ENCODE measurements at regions not wholly inside any gene's neighbourhood (a gene's known extent, or its start where the extent isn't known, plus 50 kb on each side); places are given as distances from the start of the nearest gene placed in this dataset.

- Histone ChIP-seq H3K4me1 (peaks cover 13% of the 10 kb centered on the region), H3K27ac (replicated peaks) (no peak overlapping the region), H3K27me3 (ENCODE audit: low read depth) (no peaks in the 10 kb centered on the region), H3K9me3 (replicated peaks) (no peaks in the 10 kb centered on the region), H3K4me3 (no peak overlapping the region), H3K36me3 (no peaks in the 10 kb centered on the region)
- TF ChIP-seq, protein P1, sequence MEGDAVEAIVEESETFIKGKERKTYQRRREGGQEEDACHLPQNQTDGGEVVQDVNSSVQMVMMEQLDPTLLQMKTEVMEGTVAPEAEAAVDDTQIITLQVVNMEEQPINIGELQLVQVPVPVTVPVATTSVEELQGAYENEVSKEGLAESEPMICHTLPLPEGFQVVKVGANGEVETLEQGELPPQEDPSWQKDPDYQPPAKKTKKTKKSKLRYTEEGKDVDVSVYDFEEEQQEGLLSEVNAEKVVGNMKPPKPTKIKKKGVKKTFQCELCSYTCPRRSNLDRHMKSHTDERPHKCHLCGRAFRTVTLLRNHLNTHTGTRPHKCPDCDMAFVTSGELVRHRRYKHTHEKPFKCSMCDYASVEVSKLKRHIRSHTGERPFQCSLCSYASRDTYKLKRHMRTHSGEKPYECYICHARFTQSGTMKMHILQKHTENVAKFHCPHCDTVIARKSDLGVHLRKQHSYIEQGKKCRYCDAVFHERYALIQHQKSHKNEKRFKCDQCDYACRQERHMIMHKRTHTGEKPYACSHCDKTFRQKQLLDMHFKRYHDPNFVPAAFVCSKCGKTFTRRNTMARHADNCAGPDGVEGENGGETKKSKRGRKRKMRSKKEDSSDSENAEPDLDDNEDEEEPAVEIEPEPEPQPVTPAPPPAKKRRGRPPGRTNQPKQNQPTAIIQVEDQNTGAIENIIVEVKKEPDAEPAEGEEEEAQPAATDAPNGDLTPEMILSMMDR (IDR thresholded peaks at IDR 0.05; ENCODE audit: borderline replicate concordance), result no peak
- intact Hi-C loops (cut with micrococcal nuclease), result no loop called here
- DNase-seq, result peak; percentile 12
Observed at GRCh38 chr17:77846531-77847085, 111.9 kb upstream of the TNRC6C start.

DNA sequence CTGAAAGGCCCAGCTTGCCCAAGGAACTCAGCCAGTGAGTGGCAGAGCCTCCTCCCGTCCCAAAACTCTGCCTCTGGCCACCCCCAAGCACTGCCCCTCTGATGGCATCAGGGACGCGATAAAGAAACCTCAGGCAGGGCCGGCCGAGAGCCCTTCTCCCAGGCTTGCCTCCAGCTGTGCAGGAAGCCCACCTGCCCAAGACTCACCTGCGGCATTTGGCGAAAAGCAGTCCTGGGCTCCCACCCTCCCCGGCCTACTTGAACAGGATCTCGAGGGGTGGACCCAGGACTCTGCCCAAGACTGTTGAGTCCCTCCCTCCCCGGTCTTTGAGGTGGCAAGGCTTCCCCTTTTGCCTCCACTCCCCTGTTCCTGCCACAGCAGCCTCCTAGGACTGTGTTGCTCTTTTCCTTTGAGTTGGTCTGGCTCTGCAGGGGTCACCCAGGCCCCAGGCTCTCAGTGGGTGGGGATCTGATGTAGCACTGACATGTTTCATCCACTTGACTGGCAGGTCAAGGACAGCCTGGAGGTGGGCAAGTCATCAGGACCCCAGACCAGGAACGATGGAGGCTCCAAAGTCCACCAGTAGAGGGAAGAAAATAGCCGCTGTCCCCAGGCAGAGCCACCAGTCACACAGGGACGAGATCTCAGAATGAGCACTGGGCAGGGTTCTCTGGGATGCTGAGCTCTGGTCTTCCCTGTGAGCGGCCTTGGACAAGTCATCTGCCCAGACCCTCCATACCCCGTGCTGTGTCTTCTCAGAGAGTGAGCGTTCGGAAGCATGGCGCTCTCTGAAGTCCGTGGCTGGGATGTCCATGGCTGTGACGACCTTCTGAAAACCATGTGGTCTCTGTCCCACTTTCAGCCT, 111.0 kb upstream of the TNRC6C start:
- H3K27me3 ChIP-seq (ENCODE audit: low read depth), result no peaks in the 10 kb centered on the region
- H3K36me3 ChIP-seq, result no peaks in the 10 kb centered on the region
- TF ChIP-seq, protein P1 (IDR thresholded peaks at IDR 0.05; ENCODE audit: borderline replicate concordance), result no peak
- H3K27ac ChIP-seq (replicated peaks), result no peak overlapping the region
- peak; percentile 8 for DNase-seq
- intact Hi-C loops (cut with micrococcal nuclease), result no loop called here
- H3K4me1 ChIP-seq, result peaks cover 5% of the 10 kb centered on the region
- H3K4me3 ChIP-seq, result no peak overlapping the region
- no peaks in the 10 kb centered on the region for H3K9me3 ChIP-seq (replicated peaks)

DNA sequence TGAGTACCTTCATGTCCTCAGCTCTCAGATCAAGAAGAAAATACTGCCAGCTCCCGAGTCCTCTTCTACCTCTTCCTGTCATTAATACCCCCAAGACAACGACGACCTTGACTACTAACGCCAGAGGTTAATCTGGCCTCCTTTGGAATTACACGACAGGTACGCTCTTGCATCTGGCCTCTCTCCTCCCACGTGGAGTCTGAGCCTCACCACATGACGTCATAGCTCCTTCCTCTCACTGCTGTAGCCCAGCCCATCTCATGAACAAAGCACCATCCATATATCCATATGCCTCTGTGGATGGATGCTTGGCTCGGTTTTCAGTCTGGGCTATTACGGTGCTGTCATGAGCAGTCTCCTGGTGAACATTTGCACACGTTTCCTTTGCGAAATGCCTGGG, 110.2 kb upstream of the TNRC6C start:
- H3K4me1 ChIP-seq, result no peaks in the 10 kb centered on the region
- DNase-seq, result peak; percentile 4
- H3K9me3 ChIP-seq (replicated peaks), result no peaks in the 10 kb centered on the region
- intact Hi-C loops (cut with micrococcal nuclease), result no loop called here
- H3K4me3 ChIP-seq, result no peak overlapping the region
- H3K27ac ChIP-seq (replicated peaks), result no peak overlapping the region
- no peaks in the 10 kb centered on the region for H3K36me3 ChIP-seq
- no peaks in the 10 kb centered on the region for H3K27me3 ChIP-seq (ENCODE audit: low read depth)
- TF ChIP-seq, protein P1 (IDR thresholded peaks at IDR 0.05; ENCODE audit: borderline replicate concordance), result no peak

GRCh38 chr17:77849239-77849638, 109.3 kb upstream of the TNRC6C start:
- intact Hi-C loops (cut with micrococcal nuclease), result no loop called here
- H3K4me3 ChIP-seq, result no peak overlapping the region
- DNase-seq, result no peak
- TF ChIP-seq, protein P1 (IDR thresholded peaks at IDR 0.05; ENCODE audit: borderline replicate concordance), result no peak
- H3K9me3 ChIP-seq (replicated peaks), result no peaks in the 10 kb centered on the region
- H3K36me3 ChIP-seq, result no peaks in the 10 kb centered on the region
- no peak overlapping the region for H3K27ac ChIP-seq (replicated peaks)
- H3K4me1 ChIP-seq, result no peaks in the 10 kb centered on the region
- no peaks in the 10 kb centered on the region for H3K27me3 ChIP-seq (ENCODE audit: low read depth)

GRCh38 chr17:77851921-77852320, 106.6 kb upstream of the TNRC6C start:
- H3K27ac ChIP-seq (replicated peaks), result no peak overlapping the region
- no peaks in the 10 kb centered on the region for H3K9me3 ChIP-seq (replicated peaks)
- DNase-seq, result no peak
- no peaks in the 10 kb centered on the region for H3K36me3 ChIP-seq
- no peaks in the 10 kb centered on the region for H3K4me1 ChIP-seq
- H3K27me3 ChIP-seq (ENCODE audit: low read depth), result no peaks in the 10 kb centered on the region
- H3K4me3 ChIP-seq, result no peak overlapping the region
- intact Hi-C loops (cut with micrococcal nuclease), result no loop called here
- TF ChIP-seq, protein P1 (IDR thresholded peaks at IDR 0.05; ENCODE audit: borderline replicate concordance), result no peak

Data from left ventricle myocardium inferior (tissue), 1 donor.